HepG2 (cell line): ENCODE measurements at regions not wholly inside any gene's neighbourhood (a gene's known extent, or its start where the extent isn't known, plus 50 kb on each side); places are given as distances from the start of the nearest gene placed in this dataset.
"Not testable (repeated sequence)": the region's sequence is repeated elsewhere in the genome, so short reads cannot be mapped to it uniquely, and the experiment has no call there.

ENCODE experiments used
- ATAC-seq: fragments of 200-7000 bp; cut with Tn5 transposase; 3 replicates; pipeline ENCODE4 v1.9.1; 2020; ENCODE audit warnings: mild to moderate bottlenecking, moderate library complexity
- BruUV-seq: library from RNA; stranded (reverse); fragments of 400-500 nt; replicated peaks from 2 replicates; lab custom pipeline; 2021; lab: Mats Ljungman, UMichigan
- CTCF ChIA-PET: fragments of 300-600 bp; formaldehyde crosslinking; extraction: SDS; loops from one replicate; lab custom pipeline; 2021; ENCODE audit warnings: low total read pairs, inconsistent platforms, low intra/inter-chr PET ratio; lab: Yijun Ruan, JAX
- POLR2A ChIA-PET: fragments of 350-600 bp; sonication (Branson Sonifier 250); formaldehyde crosslinking; loops from one replicate; lab custom pipeline; 2020; ENCODE audit warnings: antibody characterized with exemption, inconsistent platforms; lab: Yijun Ruan, JAX
- DNase-seq: peaks from one replicate; pipeline ENCODE4 v3.0.0-alpha.2; 2015; ENCODE audit warnings: low spot score
- FAIRE-seq: peaks from 3 replicates; lab custom pipeline; 2011; peaks lifted over from hg19 to GRCh38; lab: Jason Lieb, UNC
- H2AFZ ChIP-seq: one replicate; pipeline ENCODE4 v1.6.1; 2011; ENCODE audit warnings: low read length, inconsistent platforms
- H3K27ac ChIP-seq: fragments of 300-600 bp; 3 replicates; pipeline ENCODE4 v1.8.0; 2011; ENCODE audit warnings: mixed run types, mild to moderate bottlenecking, mixed read lengths, low read length, inconsistent platforms; ENCODE audit not compliant: insufficient read depth; ENCODE audit errors: extremely low read length
- H3K27me3 ChIP-seq, 2 experiments: fragments of 200-600 bp in 1 of 2; 2 replicates in 1 of 2; 3 replicates in 1 of 2; pipeline versions ENCODE4 v1.6.0 to v1.8.0; 2011; ENCODE audit warnings: low read length in 2 of 2, mild to moderate bottlenecking in 2 of 2, moderate library complexity in 2 of 2, inconsistent platforms in 1 of 2; ENCODE audit not compliant: insufficient read depth in 2 of 2, control insufficient read depth in 1 of 2
- H3K36me3 ChIP-seq, 2 experiments: fragments of 200-600 bp in 1 of 2; replicated peaks in 1 of 2; 2 replicates in 1 of 2; 3 replicates in 1 of 2; pipeline versions ENCODE4 v1.5.1 to v1.8.0; 2011; ENCODE audit warnings: low read length in 2 of 2, inconsistent platforms in 1 of 2; ENCODE audit not compliant: insufficient read depth in 2 of 2, control insufficient read depth in 1 of 2
- H3K4me1 ChIP-seq: 2 replicates; pipeline ENCODE4 v1.5.1; 2012; ENCODE audit warnings: low read length, inconsistent platforms; ENCODE audit not compliant: insufficient read depth
- H3K4me2 ChIP-seq: 2 replicates; pipeline ENCODE4 v1.6.0; 2011; ENCODE audit warnings: low read depth, low read length, inconsistent platforms
- H3K4me3 ChIP-seq, 3 experiments: fragments of 200-600 bp in 1 of 3; sonication (generic), shearing (Covaris generic) in 1 of 3; replicated peaks in 1 of 3; 2 replicates each; pipeline ENCODE4 v1.5.1; 2011 to 2016; ENCODE audit warnings: low read length in 3 of 3, inconsistent platforms in 2 of 3, low read depth in 2 of 3, mild to moderate bottlenecking in 2 of 3, control low read depth in 1 of 3, mixed read lengths in 1 of 3; ENCODE audit not compliant: insufficient read depth in 1 of 3
- H3K79me2 ChIP-seq: one replicate; pipeline ENCODE4 v1.6.1; 2011; ENCODE audit warnings: low read length, inconsistent platforms; ENCODE audit not compliant: insufficient read depth
- H3K9ac ChIP-seq: 2 replicates; pipeline ENCODE4 v1.6.0; 2011; ENCODE audit warnings: mild to moderate bottlenecking, low read depth, low read length, inconsistent platforms; ENCODE audit not compliant: insufficient read depth
- H3K9me3 ChIP-seq: 2 replicates; pipeline ENCODE4 v1.5.1; 2012; ENCODE audit warnings: mild to moderate bottlenecking, low read length
- H4K20me1 ChIP-seq: 2 replicates; pipeline ENCODE4 v1.6.0; 2011; ENCODE audit warnings: inconsistent platforms, mild to moderate bottlenecking, low read length, moderate library complexity; ENCODE audit not compliant: insufficient read depth
- ATF2 ChIP-seq: sonication (generic); formaldehyde crosslinking; IDR thresholded peaks from 2 replicates; pipeline ENCODE4 v1.4.0; 2020; ENCODE audit warnings: missing genetic modification reagents
- KDM3A ChIP-seq: IDR thresholded peaks from 2 replicates; pipeline ENCODE4 v1.6.1; 2018; ENCODE audit warnings: low read depth, missing compliant biosample characterization
- KDM5A ChIP-seq: fragments of 200-600 bp; sonication (generic); IDR thresholded peaks from 2 replicates; pipeline ENCODE4 v1.7.0; 2018; ENCODE audit warnings: antibody characterized with exemption, mild to moderate bottlenecking, low read length, borderline replicate concordance
- NFYC ChIP-seq: IDR thresholded peaks from 2 replicates; pipeline ENCODE4 v1.6.1; 2016; ENCODE audit warnings: missing genetic modification reagents, missing compliant biosample characterization
- ONECUT2 ChIP-seq: sonication (generic); formaldehyde crosslinking; IDR thresholded peaks from 2 replicates; pipeline ENCODE4 v1.4.0; 2020; ENCODE audit warnings: missing genetic modification reagents
- THAP11 ChIP-seq: IDR thresholded peaks from 2 replicates; pipeline ENCODE4 v1.6.1; 2016; ENCODE audit warnings: missing biosample characterization, missing genetic modification reagents
- ZBTB8A ChIP-seq: sonication (generic); formaldehyde crosslinking; IDR thresholded peaks from 2 replicates; pipeline ENCODE4 v1.4.0; 2020; ENCODE audit warnings: mild to moderate bottlenecking, low read depth, missing genetic modification reagents, borderline replicate concordance
- ZNF18 ChIP-seq: sonication (generic); formaldehyde crosslinking; IDR thresholded peaks from 2 replicates; pipeline ENCODE4 v1.8.0; 2022; ENCODE audit warnings: mild to moderate bottlenecking, missing genetic modification reagents; ENCODE audit not compliant: insufficient replicate concordance
- ZNF564 ChIP-seq: sonication (generic); formaldehyde crosslinking; IDR thresholded peaks from 2 replicates; pipeline ENCODE4 v1.8.1; 2023; ENCODE audit warnings: mild to moderate bottlenecking, missing genetic modification reagents
- ZNF772 ChIP-seq: sonication (generic); formaldehyde crosslinking; IDR thresholded peaks from 2 replicates; pipeline ENCODE4 v1.5.0; 2020; ENCODE audit warnings: mild to moderate bottlenecking, missing genetic modification reagents
- WGBS: methylation state at CpG from one replicate; pipeline ENCODE4 v1.1.6; 2017; ENCODE audit warnings: low lambda C conversion rate; 5-methylcytosine and 5-hydroxymethylcytosine counted together
- in situ Hi-C: cut with HindIII; loops from 2 replicates; pipeline ENCODE4 v1.10.0; 2017; ENCODE audit warnings: low pct_unique_long_range_greater_than_20kb; ENCODE audit not compliant: extremely low pct_ligation_motif_present
- intact Hi-C: fragments of 100-400 bp; cut with micrococcal nuclease; formaldehyde crosslinking; loops from one replicate; pipeline ENCODE4 v1.10.0; 2022; ENCODE audit not compliant: unreplicated experiment

- H3K9me3 ChIP-seq, H2AFZ ChIP-seq, DNase-seq, H3K4me1 ChIP-seq, H3K36me3 ChIP-seq, POLR2A ChIA-PET, CTCF ChIA-PET, H3K27ac ChIP-seq, H3K9ac ChIP-seq, intact Hi-C loops, H3K4me2 ChIP-seq, BruUV-seq, H3K4me3 ChIP-seq, H3K79me2 ChIP-seq, FAIRE-seq, H3K27me3 ChIP-seq, ATAC-seq, H4K20me1 ChIP-seq: not testable (repeated sequence)
- WGBS, result 0% methylated on average over 2 of the region's 2 CpGs
- in situ Hi-C loops, result loop anchor here (10.0 kb wide), 1 partner anchor 264 kb away; no protein-coding TSS in a partner anchor
Measured at GRCh38 chr1:100600377-100600776, 62.4 kb downstream of the GPR88 start.

GRCh38 chr1:100602028-100602427 lies 64.1 kb downstream of the GPR88 start:
- H2AFZ ChIP-seq, H3K9me3 ChIP-seq, ATAC-seq, H3K9ac ChIP-seq, FAIRE-seq, H3K36me3 ChIP-seq, CTCF ChIA-PET, H3K27me3 ChIP-seq, BruUV-seq, H3K4me3 ChIP-seq, H3K27ac ChIP-seq, DNase-seq, H3K79me2 ChIP-seq, H4K20me1 ChIP-seq, H3K4me1 ChIP-seq, H3K4me2 ChIP-seq, intact Hi-C loops, POLR2A ChIA-PET: not testable (repeated sequence)
- WGBS, result 0% methylated on average over 1 of the region's 1 CpG
- in situ Hi-C loops, result loop anchor here (10.0 kb wide), 1 partner anchor 263 kb away; no protein-coding TSS in a partner anchor

GRCh38 chr1:100604372-100604771 lies 66.4 kb downstream of the GPR88 start:
- H3K36me3 ChIP-seq, result no peaks in the 10 kb centered on the region
- no peaks in the 10 kb centered on the region for H3K4me1 ChIP-seq
- no peaks in the 10 kb centered on the region for H4K20me1 ChIP-seq
- DNase-seq, result no peak
- no peak overlapping the region for H3K9ac ChIP-seq
- H3K27ac ChIP-seq, result no peak overlapping the region
- WGBS, result 0% methylated on average over 1 of the region's 1 CpG
- no peaks in the 10 kb centered on the region for H3K9me3 ChIP-seq
- no peak for ATAC-seq
- CTCF ChIA-PET, result no interaction called here
- no peak overlapping the region for H2AFZ ChIP-seq
- POLR2A ChIA-PET, result no interaction called here
- no TSS peak for BruUV-seq
- H3K4me2 ChIP-seq, result no peak overlapping the region
- intact Hi-C loops (no loop called here), in situ Hi-C loops (loop anchor here (10.0 kb wide), 1 partner anchor 260 kb away; no protein-coding TSS in a partner anchor)
- H3K4me3 ChIP-seq, result no peak overlapping the region
- no peaks in the 10 kb centered on the region; a peak in 1 of 5 replicates for H3K27me3 ChIP-seq
- FAIRE-seq, result no peak
- H3K79me2 ChIP-seq, result no peaks in the 10 kb centered on the region
- TF ChIP-seq ONECUT2 (no peak), ZBTB8A (CRISPR knock-in tag) (no peak), KDM5A (no peak), ZNF18 (CRISPR knock-in tag) (no peak), NFYC (CRISPR knock-in tag) (no peak), ZNF564 (CRISPR knock-in tag) (no peak), ZNF772 (CRISPR knock-in tag) (no peak), THAP11 (CRISPR knock-in tag) (no peak), KDM3A (CRISPR knock-in tag) (no peak), ATF2 (no peak)
